ENCODE measurements at regions not wholly inside any gene's neighbourhood (a gene's known extent, or its start where the extent isn't known, plus 50 kb on each side); places are given as distances from the start of the nearest gene placed in this dataset.

DNA sequence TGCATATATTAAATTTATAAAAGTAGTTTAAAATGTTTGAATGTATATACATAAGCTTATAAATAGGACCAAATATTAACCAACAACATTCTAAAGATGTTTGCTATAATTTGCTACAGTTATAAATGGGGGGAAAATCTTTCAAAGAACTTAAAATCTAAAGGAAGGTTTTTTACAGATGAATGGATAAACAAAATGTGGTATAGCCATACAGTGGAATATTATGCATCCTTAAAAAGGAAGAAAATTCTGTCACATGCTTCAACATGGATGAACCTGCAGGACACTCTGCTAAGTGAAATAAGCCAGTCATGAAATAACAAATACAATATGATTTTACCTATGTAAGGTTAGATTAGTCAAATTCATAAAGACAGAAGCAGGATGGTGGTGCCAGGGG, 75.8 kb downstream of the TMEM17 start:
- in situ Hi-C loops (cut with MboI), result no loop called here
- ATAC-seq (no peak), FAIRE-seq (no peak)
- TF ChIP-seq CAMTA2 (CRISPR knock-in tag; conservative IDR thresholded peaks at IDR 0.05) (no peak), ESRRB (CRISPR knock-in tag; IDR thresholded peaks at IDR 0.05; ENCODE audit: borderline replicate concordance) (no peak), ZNF644 (tag; IDR thresholded peaks at IDR 0.05; ENCODE audit: low read depth) (no peak), SRSF3 (IDR thresholded peaks at IDR 0.05; ENCODE audit: insufficient read depth, low read length) (no peak), ZNF174 (CRISPR knock-in tag; IDR thresholded peaks at IDR 0.05) (no peak), CBFB (CRISPR knock-in tag; IDR thresholded peaks at IDR 0.05) (no peak), ETS2 (tag; IDR thresholded peaks at IDR 0.05; ENCODE audit: borderline replicate concordance, poor library complexity, severe bottlenecking) (no peak), C11orf30 (IDR thresholded peaks at IDR 0.05; ENCODE audit: low read depth) (no peak), ZNF384 (IDR thresholded peaks at IDR 0.05; ENCODE audit: low read depth, low read length) (no peak)
- TF ChIP-seq, protein P1, sequence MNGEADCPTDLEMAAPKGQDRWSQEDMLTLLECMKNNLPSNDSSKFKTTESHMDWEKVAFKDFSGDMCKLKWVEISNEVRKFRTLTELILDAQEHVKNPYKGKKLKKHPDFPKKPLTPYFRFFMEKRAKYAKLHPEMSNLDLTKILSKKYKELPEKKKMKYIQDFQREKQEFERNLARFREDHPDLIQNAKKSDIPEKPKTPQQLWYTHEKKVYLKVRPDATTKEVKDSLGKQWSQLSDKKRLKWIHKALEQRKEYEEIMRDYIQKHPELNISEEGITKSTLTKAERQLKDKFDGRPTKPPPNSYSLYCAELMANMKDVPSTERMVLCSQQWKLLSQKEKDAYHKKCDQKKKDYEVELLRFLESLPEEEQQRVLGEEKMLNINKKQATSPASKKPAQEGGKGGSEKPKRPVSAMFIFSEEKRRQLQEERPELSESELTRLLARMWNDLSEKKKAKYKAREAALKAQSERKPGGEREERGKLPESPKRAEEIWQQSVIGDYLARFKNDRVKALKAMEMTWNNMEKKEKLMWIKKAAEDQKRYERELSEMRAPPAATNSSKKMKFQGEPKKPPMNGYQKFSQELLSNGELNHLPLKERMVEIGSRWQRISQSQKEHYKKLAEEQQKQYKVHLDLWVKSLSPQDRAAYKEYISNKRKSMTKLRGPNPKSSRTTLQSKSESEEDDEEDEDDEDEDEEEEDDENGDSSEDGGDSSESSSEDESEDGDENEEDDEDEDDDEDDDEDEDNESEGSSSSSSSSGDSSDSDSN (IDR thresholded peaks at IDR 0.05; ENCODE audit: borderline replicate concordance in 1 of 2, low read depth in 2 of 2, low read length in 2 of 2), result no peak
- TF ChIP-seq, protein P2, sequence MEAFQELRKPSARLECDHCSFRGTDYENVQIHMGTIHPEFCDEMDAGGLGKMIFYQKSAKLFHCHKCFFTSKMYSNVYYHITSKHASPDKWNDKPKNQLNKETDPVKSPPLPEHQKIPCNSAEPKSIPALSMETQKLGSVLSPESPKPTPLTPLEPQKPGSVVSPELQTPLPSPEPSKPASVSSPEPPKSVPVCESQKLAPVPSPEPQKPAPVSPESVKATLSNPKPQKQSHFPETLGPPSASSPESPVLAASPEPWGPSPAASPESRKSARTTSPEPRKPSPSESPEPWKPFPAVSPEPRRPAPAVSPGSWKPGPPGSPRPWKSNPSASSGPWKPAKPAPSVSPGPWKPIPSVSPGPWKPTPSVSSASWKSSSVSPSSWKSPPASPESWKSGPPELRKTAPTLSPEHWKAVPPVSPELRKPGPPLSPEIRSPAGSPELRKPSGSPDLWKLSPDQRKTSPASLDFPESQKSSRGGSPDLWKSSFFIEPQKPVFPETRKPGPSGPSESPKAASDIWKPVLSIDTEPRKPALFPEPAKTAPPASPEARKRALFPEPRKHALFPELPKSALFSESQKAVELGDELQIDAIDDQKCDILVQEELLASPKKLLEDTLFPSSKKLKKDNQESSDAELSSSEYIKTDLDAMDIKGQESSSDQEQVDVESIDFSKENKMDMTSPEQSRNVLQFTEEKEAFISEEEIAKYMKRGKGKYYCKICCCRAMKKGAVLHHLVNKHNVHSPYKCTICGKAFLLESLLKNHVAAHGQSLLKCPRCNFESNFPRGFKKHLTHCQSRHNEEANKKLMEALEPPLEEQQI (IDR thresholded peaks at IDR 0.05), result no peak
- TF ChIP-seq, protein P3, sequence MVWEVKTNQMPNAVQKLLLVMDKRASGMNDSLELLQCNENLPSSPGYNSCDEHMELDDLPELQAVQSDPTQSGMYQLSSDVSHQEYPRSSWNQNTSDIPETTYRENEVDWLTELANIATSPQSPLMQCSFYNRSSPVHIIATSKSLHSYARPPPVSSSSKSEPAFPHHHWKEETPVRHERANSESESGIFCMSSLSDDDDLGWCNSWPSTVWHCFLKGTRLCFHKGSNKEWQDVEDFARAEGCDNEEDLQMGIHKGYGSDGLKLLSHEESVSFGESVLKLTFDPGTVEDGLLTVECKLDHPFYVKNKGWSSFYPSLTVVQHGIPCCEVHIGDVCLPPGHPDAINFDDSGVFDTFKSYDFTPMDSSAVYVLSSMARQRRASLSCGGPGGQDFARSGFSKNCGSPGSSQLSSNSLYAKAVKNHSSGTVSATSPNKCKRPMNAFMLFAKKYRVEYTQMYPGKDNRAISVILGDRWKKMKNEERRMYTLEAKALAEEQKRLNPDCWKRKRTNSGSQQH (CRISPR knock-in tag; IDR thresholded peaks at IDR 0.05), result no peak
- TF ChIP-seq, protein P4, sequence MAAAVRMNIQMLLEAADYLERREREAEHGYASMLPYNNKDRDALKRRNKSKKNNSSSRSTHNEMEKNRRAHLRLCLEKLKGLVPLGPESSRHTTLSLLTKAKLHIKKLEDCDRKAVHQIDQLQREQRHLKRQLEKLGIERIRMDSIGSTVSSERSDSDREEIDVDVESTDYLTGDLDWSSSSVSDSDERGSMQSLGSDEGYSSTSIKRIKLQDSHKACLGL (CRISPR knock-in tag; IDR thresholded peaks at IDR 0.05; ENCODE audit: borderline replicate concordance, poor library complexity, severe bottlenecking), result no peak
- TF ChIP-seq, protein P5, sequence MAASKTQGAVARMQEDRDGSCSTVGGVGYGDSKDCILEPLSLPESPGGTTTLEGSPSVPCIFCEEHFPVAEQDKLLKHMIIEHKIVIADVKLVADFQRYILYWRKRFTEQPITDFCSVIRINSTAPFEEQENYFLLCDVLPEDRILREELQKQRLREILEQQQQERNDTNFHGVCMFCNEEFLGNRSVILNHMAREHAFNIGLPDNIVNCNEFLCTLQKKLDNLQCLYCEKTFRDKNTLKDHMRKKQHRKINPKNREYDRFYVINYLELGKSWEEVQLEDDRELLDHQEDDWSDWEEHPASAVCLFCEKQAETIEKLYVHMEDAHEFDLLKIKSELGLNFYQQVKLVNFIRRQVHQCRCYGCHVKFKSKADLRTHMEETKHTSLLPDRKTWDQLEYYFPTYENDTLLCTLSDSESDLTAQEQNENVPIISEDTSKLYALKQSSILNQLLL (CRISPR knock-in tag; IDR thresholded peaks at IDR 0.05; ENCODE audit: borderline replicate concordance), result no peak

More for the DNA sequence above, 75.8 kb downstream of the TMEM17 start:
- Histone ChIP-seq H3K79me2 (ENCODE audit: control insufficient read depth, insufficient read depth, low read length) (no peaks in the 10 kb centered on the region), H3K4me1 (replicated peaks in 1 of 2; ENCODE audit: control insufficient read depth in 2 of 2, insufficient read depth in 2 of 2, low read length in 2 of 2) (peaks cover 0 to 3% of the 10 kb centered on the region in 2 experiments; a peak in 1 of 5 replicates), H3K9me1 (ENCODE audit: control insufficient read depth, insufficient read depth, low read length) (no peaks in the 10 kb centered on the region), H2AFZ (ENCODE audit: low read depth, low read length) (no peak overlapping the region), H3K36me3 (ENCODE audit: control insufficient read depth, insufficient read depth, low read length) (no peaks in the 10 kb centered on the region), H3K27me3 (ENCODE audit: control insufficient read depth in 2 of 2, insufficient read depth in 2 of 2, low read length in 2 of 2) (peaks cover 0 to 12% of the 10 kb centered on the region in 2 experiments; a peak in 1 of 5 replicates), H3K27ac (ENCODE audit: extremely low read depth, low read depth, low read length) (no peak overlapping the region), H3K4me3 (no peak overlapping the region), H4K20me1 (replicated peaks; ENCODE audit: control insufficient read depth, insufficient read depth, low read length) (no peaks in the 10 kb centered on the region), H3K4me2 (ENCODE audit: insufficient read depth, low read length) (no peak overlapping the region), H3K9me3 (replicated peaks; ENCODE audit: control insufficient read depth, insufficient read depth, low read depth, low read length) (no peaks in the 10 kb centered on the region), H3K9ac (ENCODE audit: insufficient read depth in 1 of 2, low read depth in 2 of 2, low read length in 2 of 2) (no peak overlapping the region)
- ChIA-PET POLR2A (interaction anchor here (0.7 kb wide), 1 partner anchor 34 kb away, joined by 3 read pairs; no protein-coding TSS in a partner anchor), CTCF (ENCODE audit: low intra/inter-chr PET ratio) (no interaction called here)
- BruUV-seq (replicated peaks), result no TSS peak
- DNase-seq (ENCODE audit: extremely low read depth in 1 of 4, low spot score in 3 of 4), result no peak
- intact Hi-C loops (cut with micrococcal nuclease), result no loop called here
